ENCODE measurements at regions not wholly inside any gene's neighbourhood (a gene's known extent, or its start where the extent isn't known, plus 50 kb on each side); places are given as distances from the start of the nearest gene placed in this dataset.

DNA sequence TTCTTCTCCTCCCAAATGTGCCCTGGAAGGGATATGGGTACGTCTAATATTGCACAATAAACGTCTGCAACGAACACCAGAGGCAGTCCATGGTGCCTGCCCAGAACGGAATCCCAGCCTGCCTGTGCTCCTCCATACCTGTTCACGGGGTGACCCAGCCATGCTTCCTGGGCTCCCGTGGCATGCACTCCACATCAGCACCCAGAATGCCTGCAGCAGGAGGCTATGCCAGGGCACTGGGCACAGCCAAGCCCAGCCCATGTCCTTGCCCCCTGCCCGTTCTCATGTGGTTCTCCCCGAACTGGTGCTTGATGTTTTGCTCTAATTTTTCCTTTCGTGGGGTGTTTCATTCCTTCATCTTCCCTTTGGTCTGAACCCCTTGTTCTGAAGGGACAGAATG is 404.3 kb downstream of the BCL11B start:
- no peak for DNase-seq (ENCODE audit: low spot score)
- TF ChIP-seq, protein P1, sequence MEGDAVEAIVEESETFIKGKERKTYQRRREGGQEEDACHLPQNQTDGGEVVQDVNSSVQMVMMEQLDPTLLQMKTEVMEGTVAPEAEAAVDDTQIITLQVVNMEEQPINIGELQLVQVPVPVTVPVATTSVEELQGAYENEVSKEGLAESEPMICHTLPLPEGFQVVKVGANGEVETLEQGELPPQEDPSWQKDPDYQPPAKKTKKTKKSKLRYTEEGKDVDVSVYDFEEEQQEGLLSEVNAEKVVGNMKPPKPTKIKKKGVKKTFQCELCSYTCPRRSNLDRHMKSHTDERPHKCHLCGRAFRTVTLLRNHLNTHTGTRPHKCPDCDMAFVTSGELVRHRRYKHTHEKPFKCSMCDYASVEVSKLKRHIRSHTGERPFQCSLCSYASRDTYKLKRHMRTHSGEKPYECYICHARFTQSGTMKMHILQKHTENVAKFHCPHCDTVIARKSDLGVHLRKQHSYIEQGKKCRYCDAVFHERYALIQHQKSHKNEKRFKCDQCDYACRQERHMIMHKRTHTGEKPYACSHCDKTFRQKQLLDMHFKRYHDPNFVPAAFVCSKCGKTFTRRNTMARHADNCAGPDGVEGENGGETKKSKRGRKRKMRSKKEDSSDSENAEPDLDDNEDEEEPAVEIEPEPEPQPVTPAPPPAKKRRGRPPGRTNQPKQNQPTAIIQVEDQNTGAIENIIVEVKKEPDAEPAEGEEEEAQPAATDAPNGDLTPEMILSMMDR (IDR thresholded peaks at IDR 0.05), result no peak
- ATAC-seq (ENCODE audit: low FRiP score), result no peak

DNA sequence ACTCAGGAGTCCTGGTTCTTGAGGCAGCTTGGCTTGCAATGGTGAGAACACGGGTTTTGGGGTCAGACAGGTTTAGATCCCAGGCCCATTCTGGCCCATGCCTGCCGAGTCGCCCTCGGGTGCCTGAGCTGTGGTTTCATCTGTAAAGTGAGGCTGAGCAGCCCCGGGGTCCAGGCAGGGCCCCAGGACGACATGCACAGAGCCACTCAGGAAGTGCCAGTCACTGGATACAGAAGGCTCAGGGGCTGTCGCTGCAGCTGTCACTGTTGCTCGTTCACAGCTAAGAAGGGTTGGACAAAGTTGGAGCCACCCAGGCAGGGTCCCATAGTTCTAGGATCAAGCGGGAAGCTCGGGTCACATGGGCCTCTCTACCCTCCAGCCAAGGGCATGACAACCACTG is 403.1 kb downstream of the BCL11B start:
- TF ChIP-seq, protein P1 (IDR thresholded peaks at IDR 0.05), result no peak
- no peak for DNase-seq (ENCODE audit: low spot score)
- no peak for ATAC-seq (ENCODE audit: low FRiP score)

DNA sequence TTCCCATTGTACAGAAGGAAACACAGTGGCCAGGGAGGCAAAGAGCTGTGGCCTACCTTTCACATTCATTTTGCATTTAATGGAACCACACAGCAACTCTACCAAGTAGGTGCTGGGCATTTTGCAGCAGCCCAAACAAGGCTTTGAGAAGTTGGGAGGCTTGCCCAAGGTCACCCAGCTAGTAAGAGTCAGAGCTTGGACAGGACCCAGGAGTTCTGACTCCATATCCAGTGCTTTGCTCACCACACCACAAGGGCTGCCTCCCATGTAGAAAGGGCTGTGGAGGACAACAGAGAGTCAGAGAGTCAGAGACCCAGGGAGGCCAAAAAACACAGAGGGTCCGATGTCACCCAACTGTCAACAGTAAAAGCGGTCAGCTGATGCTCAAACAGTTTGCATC is 400.2 kb downstream of the BCL11B start:
- TF ChIP-seq, protein P1 (IDR thresholded peaks at IDR 0.05), result no peak
- DNase-seq (ENCODE audit: low spot score), result no peak
- no peak for ATAC-seq (ENCODE audit: low FRiP score)

DNA sequence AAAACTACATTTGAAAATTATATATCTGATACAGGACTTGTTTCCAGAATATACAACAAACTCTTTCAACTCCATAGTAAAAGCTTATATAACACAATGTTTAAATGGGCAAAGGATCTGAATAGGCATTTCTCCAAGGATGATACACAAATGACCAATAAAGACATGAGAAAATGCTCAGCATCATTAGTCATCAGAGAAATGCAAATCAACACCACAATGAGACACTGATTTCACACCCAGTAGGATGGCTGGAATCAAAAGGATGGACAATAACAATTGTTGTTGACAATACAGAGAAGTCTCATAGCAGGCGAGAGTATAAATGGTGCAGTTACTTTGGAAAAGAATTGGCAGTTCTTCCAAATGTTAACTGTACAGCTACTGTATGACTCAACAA is 394.9 kb downstream of the BCL11B start:
- TF ChIP-seq, protein P1 (IDR thresholded peaks at IDR 0.05), result no peak
- no peak for DNase-seq (ENCODE audit: low spot score)
- ATAC-seq (ENCODE audit: low FRiP score), result no peak

DNA sequence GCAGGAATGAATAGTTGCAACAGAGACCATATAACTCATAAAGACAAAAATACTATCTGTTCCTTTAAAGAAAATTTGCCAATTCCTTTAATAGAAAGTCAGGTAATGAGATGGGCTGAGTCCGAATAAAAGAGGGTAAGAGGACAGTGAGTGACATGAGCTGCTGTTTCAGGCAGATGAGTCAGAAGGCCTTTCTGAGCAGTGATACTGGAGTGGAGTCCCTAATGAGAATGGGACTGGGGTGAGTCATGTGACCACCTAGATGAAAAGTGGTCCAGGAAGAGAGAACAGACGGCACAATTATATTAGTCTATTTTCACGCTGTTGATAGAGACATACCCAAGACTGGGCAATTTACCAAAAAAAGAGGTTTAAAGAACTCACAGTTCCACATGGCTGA is 393.7 kb downstream of the BCL11B start:
- ATAC-seq (ENCODE audit: low FRiP score), result no peak
- TF ChIP-seq, protein P1 (IDR thresholded peaks at IDR 0.05), result no peak
- DNase-seq (ENCODE audit: low spot score), result no peak

DNA sequence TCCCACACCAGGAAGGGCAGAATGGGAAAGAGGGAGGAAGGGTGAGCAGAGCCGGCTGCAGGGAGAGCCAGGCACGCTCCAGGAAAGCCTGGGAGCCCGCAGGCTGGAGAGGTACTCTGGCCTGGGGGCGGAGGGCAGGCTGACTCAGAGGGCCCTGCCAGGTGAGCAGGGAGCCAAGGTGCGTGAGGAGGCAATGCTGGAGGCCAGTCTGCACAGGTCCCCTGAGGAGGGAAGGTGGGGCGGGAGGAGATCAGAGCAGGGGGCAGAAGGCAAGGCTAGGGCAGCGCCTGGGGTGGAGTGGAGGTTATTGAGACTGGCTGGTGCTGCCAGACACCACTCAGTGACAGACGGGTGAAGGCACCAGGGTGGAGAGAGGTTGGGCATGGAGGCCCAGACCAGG is 385.0 kb downstream of the BCL11B start:
- DNase-seq (ENCODE audit: low spot score) (no peak), ATAC-seq (ENCODE audit: low FRiP score) (no peak)
- TF ChIP-seq, protein P1 (IDR thresholded peaks at IDR 0.05), result no peak

DNA sequence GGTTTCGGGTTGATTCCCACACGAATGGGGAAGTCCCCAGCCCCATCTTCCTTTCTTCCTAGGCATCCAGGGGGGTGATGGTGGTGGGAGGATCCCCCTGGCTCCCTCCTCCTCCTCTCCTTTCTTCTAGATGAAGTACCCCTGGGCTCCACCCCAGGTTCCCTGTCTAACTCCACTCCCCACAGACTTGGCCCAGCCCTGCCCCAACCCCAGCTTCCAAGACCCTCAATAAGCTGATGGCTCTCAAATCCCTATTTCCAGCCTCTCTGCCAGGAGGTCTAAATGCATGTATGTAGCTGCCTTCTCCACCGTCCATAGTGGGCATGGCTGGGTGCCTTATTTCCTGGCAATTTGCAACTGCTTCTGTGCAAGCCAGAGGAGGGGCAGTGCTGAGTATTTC is 383.7 kb downstream of the BCL11B start:
- TF ChIP-seq, protein P1 (IDR thresholded peaks at IDR 0.05), result no peak
- no peak for DNase-seq (ENCODE audit: low spot score)
- ATAC-seq (ENCODE audit: low FRiP score), result no peak

All from omental fat pad (tissue), 3 donors.